GM21786 (cell line): ENCODE measurements at regions not wholly inside any gene's neighbourhood (a gene's known extent, or its start where the extent isn't known, plus 50 kb on each side); places are given as distances from the start of the nearest gene placed in this dataset.
A peak's percentile ranks its signal among the peaks of the same experiment; 100 is the strongest.
"Not testable (repeated sequence)": the region's sequence is repeated elsewhere in the genome, so short reads cannot be mapped to it uniquely, and the experiment has no call there.

ENCODE experiments used
- ATAC-seq: cut with Tn5 transposase; IDR thresholded peaks from one replicate; pipeline ENCODE4 v1.9.1; 2021; ENCODE audit not compliant: unreplicated experiment

- ATAC-seq = no peak
Observed at GRCh38 chr16:10232757-10233156, 50.5 kb upstream of the GRIN2A start.

- ATAC-seq = no peak
Observed at GRCh38 chr16:10239640-10240039, 57.4 kb upstream of the GRIN2A start.

- no peak for ATAC-seq
Observed at GRCh38 chr16:10240854-10241613, 58.8 kb upstream of the GRIN2A start.

- no peak for ATAC-seq
Observed at GRCh38 chr16:10242097-10242496, 59.9 kb upstream of the GRIN2A start.

GRCh38 chr16:10242916-10243315, 60.7 kb upstream of the GRIN2A start:
- ATAC-seq = no peak

- no peak for ATAC-seq
Observed at GRCh38 chr16:10245002-10245401, 62.8 kb upstream of the GRIN2A start.

GRCh38 chr16:10250137-10250828, 68.1 kb upstream of the GRIN2A start:
- ATAC-seq = no peak

GRCh38 chr16:10252155-10252554, 69.9 kb upstream of the GRIN2A start:
- no peak for ATAC-seq

- no peak for ATAC-seq
Observed at GRCh38 chr16:10253409-10253808, 71.2 kb upstream of the GRIN2A start.

- no peak for ATAC-seq
Observed at GRCh38 chr16:10255728-10256127, 73.5 kb upstream of the GRIN2A start.

GRCh38 chr16:10256784-10257641, 74.8 kb upstream of the GRIN2A start:
- peak; percentile 50 for ATAC-seq

- ATAC-seq = not testable (repeated sequence)
Observed at GRCh38 chr16:10257642-10258251, 75.5 kb upstream of the GRIN2A start.

- not testable (repeated sequence) for ATAC-seq
Observed at GRCh38 chr16:10258930-10259603, 76.8 kb upstream of the GRIN2A start.

- ATAC-seq = no peak
Observed at GRCh38 chr16:10261077-10261476, 78.8 kb upstream of the GRIN2A start.

- ATAC-seq = not testable (repeated sequence)
Observed at GRCh38 chr16:10261526-10261925, 79.3 kb upstream of the GRIN2A start.

GRCh38 chr16:10262377-10263132, 80.3 kb upstream of the GRIN2A start:
- no peak for ATAC-seq

- ATAC-seq = no peak
Observed at GRCh38 chr16:10265770-10266615, 83.8 kb upstream of the GRIN2A start.

GRCh38 chr16:10266809-10267208, 84.6 kb upstream of the GRIN2A start:
- peak; percentile 78 for ATAC-seq

GRCh38 chr16:10269632-10270031, 87.4 kb upstream of the GRIN2A start:
- no peak for ATAC-seq
